ENCODE measurements at regions not wholly inside any gene's neighbourhood (a gene's known extent, or its start where the extent isn't known, plus 50 kb on each side); places are given as distances from the start of the nearest gene placed in this dataset.
"Not testable (repeated sequence)": the region's sequence is repeated elsewhere in the genome, so short reads cannot be mapped to it uniquely, and the experiment has no call there.

DNA sequence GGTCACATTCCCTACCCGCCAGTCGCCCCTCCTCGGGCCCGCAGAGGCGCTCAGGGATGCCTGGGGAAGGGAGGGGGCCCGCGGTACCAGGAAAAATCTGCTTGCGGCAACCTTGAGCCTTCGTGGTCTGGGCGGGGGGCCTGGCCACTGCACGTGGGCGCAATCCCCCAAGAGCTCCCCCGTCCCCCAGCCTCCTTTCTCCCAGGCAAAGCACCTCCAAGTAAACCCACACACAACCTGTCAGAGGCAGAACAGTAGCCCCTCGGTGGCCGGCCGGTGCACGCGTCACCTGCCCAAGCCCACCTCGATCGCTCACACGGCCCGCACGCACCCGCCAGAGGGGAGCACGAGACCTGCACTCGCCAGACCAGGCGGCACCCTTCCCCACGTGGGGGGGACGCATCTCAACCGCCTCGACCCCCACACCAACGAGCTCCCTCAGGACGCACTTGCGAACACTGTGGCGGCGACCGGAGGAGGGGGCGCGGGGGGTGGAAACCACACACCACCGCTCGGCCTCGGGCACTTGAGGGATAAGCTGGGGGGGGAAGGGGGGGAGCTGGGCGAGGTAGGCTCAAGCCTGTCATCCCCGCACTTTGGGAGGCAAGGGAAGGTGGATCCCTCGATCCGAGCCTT, 1955.7 kb upstream of the DEFB115 start:
- Mint-ChIP-seq H3K9me3 (peaks cover 16 to 60% (median 58%) of the 10 kb centered on the region in 5 donors), H3K4me1 (peaks cover 0 to 18% (median 5%) of the 10 kb centered on the region in 3 donors), H3K27ac (no peak overlapping the region), H3K36me3 (peaks cover 0 to 9% (median 6%) of the 10 kb centered on the region in 3 donors), H3K27me3 (peaks cover 1 to 8% of the 10 kb centered on the region in 2 donors), H3K4me3 (no peak overlapping the region)
- Histone ChIP-seq H3K27ac (ENCODE audit: low read depth, low read length) (no peak overlapping the region), H3K36me3 (ENCODE audit: insufficient read depth, low read length) (no peaks in the 10 kb centered on the region), H3K4me1 (ENCODE audit: insufficient read depth, low read length) (no peaks in the 10 kb centered on the region), H3K9me3 (ENCODE audit: low read length) (no peaks in the 10 kb centered on the region), H3K4me3 (ENCODE audit: low read length) (no peak overlapping the region), H3K27me3 (ENCODE audit: insufficient read depth, low read length, poor library complexity, severe bottlenecking) (no peaks in the 10 kb centered on the region)
- CTCF ChIA-PET: no interaction called here
- POLR2A ChIA-PET: no interaction called here
- no peak for DNase-seq

DNA sequence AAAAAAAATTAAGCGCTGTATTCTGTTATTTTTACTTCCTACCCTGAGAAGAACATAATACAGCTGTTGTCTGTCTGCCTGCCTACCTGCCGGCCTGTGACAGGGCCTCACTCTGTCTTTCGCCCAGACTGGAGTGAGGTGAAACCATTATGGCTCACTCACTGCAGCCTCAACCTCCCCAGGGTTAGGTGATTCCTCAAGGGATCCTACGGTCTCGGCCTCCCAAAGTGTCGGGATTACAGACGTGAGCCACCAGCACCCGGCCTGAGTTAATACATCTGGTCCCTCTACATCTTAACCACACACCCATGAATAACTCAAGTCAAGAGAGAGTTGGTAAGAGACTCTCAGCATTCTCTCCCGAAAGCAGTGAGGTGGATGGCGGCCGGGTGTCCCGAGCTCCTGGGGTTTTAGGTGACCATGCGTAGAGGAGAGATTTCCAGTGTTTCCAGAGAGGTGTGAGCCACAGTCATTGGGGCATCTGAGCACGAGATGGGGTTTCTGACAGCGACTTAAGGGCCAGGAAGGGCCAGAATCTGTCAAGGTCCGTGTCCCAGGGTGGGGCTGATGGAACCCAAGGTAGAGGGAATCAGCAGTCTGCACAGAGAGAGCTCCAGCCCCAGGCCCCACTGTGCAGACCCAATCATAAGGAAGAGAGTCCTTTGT, 1954.4 kb upstream of the DEFB115 start:
- peak overlapping the region in 1 of 7 donors; percentile 78 for H3K4me3 Mint-ChIP-seq
- no peaks in the 10 kb centered on the region for H3K36me3 ChIP-seq (ENCODE audit: insufficient read depth, low read length)
- POLR2A ChIA-PET: no interaction called here
- no peaks in the 10 kb centered on the region for H3K27me3 ChIP-seq (ENCODE audit: insufficient read depth, low read length, poor library complexity, severe bottlenecking)
- no peak overlapping the region for H3K4me3 ChIP-seq (ENCODE audit: low read length)
- CTCF ChIA-PET: no interaction called here
- H3K36me3 Mint-ChIP-seq: peaks cover 0 to 11% (median 6%) of the 10 kb centered on the region in 3 donors
- H3K27me3 Mint-ChIP-seq: peaks cover 1 to 8% of the 10 kb centered on the region in 2 donors
- H3K27ac Mint-ChIP-seq: no peak overlapping the region
- peaks cover 0 to 18% (median 5%) of the 10 kb centered on the region in 3 donors for H3K4me1 Mint-ChIP-seq
- no peak for DNase-seq
- peaks cover 16 to 64% (median 53%) of the 10 kb centered on the region in 5 donors for H3K9me3 Mint-ChIP-seq
- H3K4me1 ChIP-seq (ENCODE audit: insufficient read depth, low read length): no peaks in the 10 kb centered on the region
- no peaks in the 10 kb centered on the region for H3K9me3 ChIP-seq (ENCODE audit: low read length)
- H3K27ac ChIP-seq (ENCODE audit: low read depth, low read length): no peak overlapping the region

DNA sequence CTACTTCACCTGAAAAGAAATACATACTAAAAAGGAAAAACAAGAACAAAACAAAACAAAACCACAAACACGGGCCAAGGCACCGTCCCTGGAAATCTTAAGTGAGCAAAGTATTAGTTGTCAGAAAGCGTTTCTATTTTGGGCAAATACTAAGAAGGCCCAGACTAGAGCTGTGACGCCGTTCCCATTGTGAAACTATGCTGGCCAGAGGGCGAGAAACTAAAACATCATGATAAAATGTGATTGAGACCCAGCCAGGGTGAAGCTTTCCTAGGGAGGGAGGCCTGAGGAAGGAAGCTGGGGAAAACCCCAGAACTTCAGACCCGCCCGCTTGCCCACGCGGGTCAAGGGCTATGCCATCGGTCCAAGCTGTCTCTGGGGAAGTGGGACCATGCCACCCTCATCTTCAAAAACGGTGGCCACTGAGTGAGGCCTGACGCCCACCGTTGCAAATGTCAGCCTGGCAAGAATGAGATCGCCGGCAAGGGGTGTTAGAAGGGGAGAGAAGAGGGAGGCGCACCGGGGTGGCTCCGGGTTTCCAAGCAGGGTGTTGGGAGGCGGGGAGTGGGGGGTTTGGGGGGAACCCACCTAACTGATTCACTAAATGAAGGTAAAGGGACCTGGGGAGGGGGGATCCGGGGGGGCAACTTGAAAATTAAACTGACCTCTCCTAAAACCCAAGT, 1950.9 kb upstream of the DEFB115 start:
- no peak overlapping the region for H3K27ac ChIP-seq (ENCODE audit: low read depth, low read length)
- peak in 1 of 5 donors; percentile 20 for DNase-seq
- Mint-ChIP-seq H3K27me3 (peaks cover 5 to 8% of the 10 kb centered on the region in 2 donors), H3K4me3 (peak overlapping the region in 3 of 7 donors; percentile 38 to 62 (median 54)), H3K9me3 (peaks cover 12 to 64% (median 55%) of the 10 kb centered on the region in 5 donors), H3K4me1 (peaks cover 0 to 18% (median 8%) of the 10 kb centered on the region in 3 donors), H3K27ac (peak overlapping the region in 3 of 8 donors; percentile 30 to 52 (median 50)), H3K36me3 (peaks cover 0 to 9% (median 6%) of the 10 kb centered on the region in 3 donors)
- ChIA-PET POLR2A (no interaction called here), CTCF (no interaction called here)
- no peaks in the 10 kb centered on the region for H3K9me3 ChIP-seq (ENCODE audit: low read length)
- H3K27me3 ChIP-seq (ENCODE audit: insufficient read depth, low read length, poor library complexity, severe bottlenecking): no peaks in the 10 kb centered on the region
- H3K4me3 ChIP-seq (ENCODE audit: low read length): no peak overlapping the region
- H3K4me1 ChIP-seq (ENCODE audit: insufficient read depth, low read length): no peaks in the 10 kb centered on the region
- H3K36me3 ChIP-seq (ENCODE audit: insufficient read depth, low read length): no peaks in the 10 kb centered on the region

DNA sequence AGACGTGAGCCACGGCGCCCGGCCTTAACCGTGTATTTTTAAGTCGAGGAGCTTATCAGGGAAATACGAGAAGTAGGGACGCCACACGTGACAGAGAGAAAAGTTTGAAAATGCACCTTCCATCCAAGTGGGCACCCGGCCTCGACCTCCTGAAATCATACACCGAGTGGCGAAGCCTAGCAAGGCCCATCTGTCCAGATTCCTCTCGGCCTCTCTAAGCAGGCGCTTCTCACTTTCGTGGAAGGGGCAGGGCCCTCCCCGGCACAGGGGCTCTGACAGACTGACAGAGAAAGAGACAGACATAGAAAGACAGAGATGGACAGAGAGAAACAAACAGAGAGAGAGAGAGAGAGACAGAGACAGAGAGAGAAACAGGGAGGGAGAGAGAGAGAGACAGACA, 1950.0 kb upstream of the DEFB115 start:
- H3K27ac ChIP-seq (ENCODE audit: low read depth, low read length); H3K4me1 ChIP-seq (ENCODE audit: insufficient read depth, low read length); H3K9me3 ChIP-seq (ENCODE audit: low read length); H3K4me3 Mint-ChIP-seq; H3K36me3 Mint-ChIP-seq; H3K4me3 ChIP-seq (ENCODE audit: low read length); POLR2A ChIA-PET; DNase-seq; H3K27me3 ChIP-seq (ENCODE audit: insufficient read depth, low read length, poor library complexity, severe bottlenecking); H3K36me3 ChIP-seq (ENCODE audit: insufficient read depth, low read length); CTCF ChIA-PET; H3K27ac Mint-ChIP-seq; H3K27me3 Mint-ChIP-seq: not testable (repeated sequence)
- peaks cover 12 to 66% (median 53%) of the 10 kb centered on the region in 5 donors for H3K9me3 Mint-ChIP-seq
- H3K4me1 Mint-ChIP-seq: peaks cover 0 to 18% (median 8%) of the 10 kb centered on the region in 3 donors

DNA sequence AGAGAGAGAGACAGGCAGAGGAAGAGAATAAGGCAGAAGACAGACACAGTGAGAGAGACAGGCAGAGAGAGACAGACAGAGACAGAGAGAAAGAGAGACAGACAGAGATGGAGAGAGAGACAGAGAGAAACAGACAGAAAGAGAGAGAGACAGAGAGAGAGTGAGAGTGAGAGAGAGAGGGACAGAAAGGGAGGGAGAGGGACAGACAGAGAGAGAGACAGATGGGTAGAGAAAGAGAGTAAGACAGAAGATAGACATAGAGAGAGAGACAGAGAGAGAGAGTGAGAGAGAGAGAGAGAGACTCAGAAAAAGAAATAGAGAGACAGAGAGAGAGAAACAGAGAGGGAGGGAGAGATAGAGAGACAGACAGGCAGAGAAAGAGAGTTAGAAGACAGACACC, 1948.5 kb upstream of the DEFB115 start:
- H3K27ac ChIP-seq (ENCODE audit: low read depth, low read length); H3K4me3 Mint-ChIP-seq; H3K36me3 Mint-ChIP-seq; POLR2A ChIA-PET; H3K27ac Mint-ChIP-seq; H3K4me1 ChIP-seq (ENCODE audit: insufficient read depth, low read length); H3K36me3 ChIP-seq (ENCODE audit: insufficient read depth, low read length); H3K4me3 ChIP-seq (ENCODE audit: low read length); H3K27me3 ChIP-seq (ENCODE audit: insufficient read depth, low read length, poor library complexity, severe bottlenecking); CTCF ChIA-PET; H3K9me3 ChIP-seq (ENCODE audit: low read length); DNase-seq; H3K27me3 Mint-ChIP-seq: not testable (repeated sequence)
- H3K9me3 Mint-ChIP-seq: peaks cover 6 to 62% (median 54%) of the 10 kb centered on the region in 5 donors
- peaks cover 0 to 18% (median 8%) of the 10 kb centered on the region in 3 donors for H3K4me1 Mint-ChIP-seq

DNA sequence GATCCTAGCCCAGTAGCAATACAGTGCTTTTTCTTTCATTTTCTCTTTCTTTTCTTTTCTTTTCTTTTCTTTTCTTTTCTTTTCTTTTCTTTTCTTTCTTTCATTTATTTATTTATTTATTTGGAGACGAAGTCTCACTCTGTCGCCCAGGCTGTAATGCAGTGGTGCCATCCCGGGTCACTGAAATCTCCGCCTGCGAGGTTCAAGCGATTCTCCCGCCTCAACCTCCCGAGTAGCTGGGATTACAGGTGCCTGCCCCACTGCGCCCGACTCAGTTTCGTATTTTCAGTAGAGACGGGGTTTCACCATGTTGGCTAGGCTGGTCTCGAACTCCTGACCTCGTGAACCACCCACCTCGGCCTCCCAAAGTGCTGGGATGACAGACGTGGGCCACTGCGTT, 1948.0 kb upstream of the DEFB115 start:
- H3K9me3 ChIP-seq (ENCODE audit: low read length); CTCF ChIA-PET; H3K4me3 Mint-ChIP-seq; H3K27ac Mint-ChIP-seq; H3K27me3 Mint-ChIP-seq; H3K27ac ChIP-seq (ENCODE audit: low read depth, low read length); H3K27me3 ChIP-seq (ENCODE audit: insufficient read depth, low read length, poor library complexity, severe bottlenecking); H3K4me3 ChIP-seq (ENCODE audit: low read length); H3K4me1 ChIP-seq (ENCODE audit: insufficient read depth, low read length); POLR2A ChIA-PET; H3K36me3 ChIP-seq (ENCODE audit: insufficient read depth, low read length); DNase-seq; H3K36me3 Mint-ChIP-seq: not testable (repeated sequence)
- Mint-ChIP-seq H3K9me3 (peaks cover 6 to 61% (median 55%) of the 10 kb centered on the region in 5 donors), H3K4me1 (peaks cover 0 to 18% (median 8%) of the 10 kb centered on the region in 3 donors)

DNA sequence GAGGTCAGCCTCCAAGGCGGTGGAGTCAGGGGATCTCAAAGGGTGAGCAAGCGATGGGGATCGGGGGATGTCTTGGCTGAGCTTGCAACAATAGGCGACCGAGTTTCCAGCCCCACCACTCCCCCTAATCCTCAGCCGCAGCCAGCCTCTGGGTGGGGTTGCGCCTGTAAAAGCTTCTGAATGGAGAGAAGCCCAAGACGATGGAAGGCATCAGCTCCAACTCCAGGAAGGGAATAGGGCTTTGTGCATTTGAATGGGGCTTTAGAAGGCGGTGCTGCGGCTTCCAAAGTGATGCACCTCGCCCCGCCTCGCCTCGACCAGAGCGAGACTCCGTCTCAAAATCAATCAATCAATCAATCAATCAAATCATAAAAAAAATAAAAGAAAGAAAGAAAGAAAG, 1946.4 kb upstream of the DEFB115 start:
- H3K36me3 Mint-ChIP-seq; H3K4me3 Mint-ChIP-seq; H3K27me3 Mint-ChIP-seq; DNase-seq; H3K36me3 ChIP-seq (ENCODE audit: insufficient read depth, low read length); H3K4me1 ChIP-seq (ENCODE audit: insufficient read depth, low read length); CTCF ChIA-PET; H3K27me3 ChIP-seq (ENCODE audit: insufficient read depth, low read length, poor library complexity, severe bottlenecking); POLR2A ChIA-PET; H3K4me3 ChIP-seq (ENCODE audit: low read length); H3K9me3 ChIP-seq (ENCODE audit: low read length); H3K27ac Mint-ChIP-seq; H3K27ac ChIP-seq (ENCODE audit: low read depth, low read length); H3K4me1 Mint-ChIP-seq: not testable (repeated sequence)
- H3K9me3 Mint-ChIP-seq: peaks cover 6 to 46% (median 42%) of the 10 kb centered on the region in 5 donors

DNA sequence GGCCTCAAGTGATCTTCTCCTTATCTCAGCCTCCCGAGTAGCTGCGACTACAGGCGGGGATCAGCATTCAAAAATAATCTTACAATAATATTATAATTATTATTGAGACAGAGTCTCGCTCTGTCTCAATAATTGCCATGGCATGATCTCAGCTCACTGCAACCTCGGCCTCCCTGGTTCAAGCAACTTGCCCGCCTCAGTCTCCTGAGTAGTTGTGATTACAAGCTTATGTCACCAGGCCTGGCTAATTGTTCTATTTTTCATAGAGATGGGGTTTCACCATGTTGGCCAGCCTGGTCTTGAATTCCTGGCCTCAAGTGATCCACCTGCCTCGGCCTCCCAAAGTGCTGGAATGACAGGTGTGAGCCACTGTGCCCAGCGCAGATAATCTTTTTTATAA, 1944.8 kb upstream of the DEFB115 start:
- CTCF ChIA-PET; H3K36me3 Mint-ChIP-seq; H3K4me3 Mint-ChIP-seq; H3K27me3 Mint-ChIP-seq; H3K4me1 ChIP-seq (ENCODE audit: insufficient read depth, low read length); DNase-seq; H3K27ac Mint-ChIP-seq; H3K4me1 Mint-ChIP-seq; POLR2A ChIA-PET; H3K9me3 ChIP-seq (ENCODE audit: low read length); H3K27ac ChIP-seq (ENCODE audit: low read depth, low read length); H3K36me3 ChIP-seq (ENCODE audit: insufficient read depth, low read length); H3K4me3 ChIP-seq (ENCODE audit: low read length); H3K27me3 ChIP-seq (ENCODE audit: insufficient read depth, low read length, poor library complexity, severe bottlenecking): not testable (repeated sequence)
- peaks cover 7 to 46% (median 38%) of the 10 kb centered on the region in 5 donors for H3K9me3 Mint-ChIP-seq
